ENCODE measurements at regions not wholly inside any gene's neighbourhood (a gene's known extent, or its start where the extent isn't known, plus 50 kb on each side); places are given as distances from the start of the nearest gene placed in this dataset.

DNA sequence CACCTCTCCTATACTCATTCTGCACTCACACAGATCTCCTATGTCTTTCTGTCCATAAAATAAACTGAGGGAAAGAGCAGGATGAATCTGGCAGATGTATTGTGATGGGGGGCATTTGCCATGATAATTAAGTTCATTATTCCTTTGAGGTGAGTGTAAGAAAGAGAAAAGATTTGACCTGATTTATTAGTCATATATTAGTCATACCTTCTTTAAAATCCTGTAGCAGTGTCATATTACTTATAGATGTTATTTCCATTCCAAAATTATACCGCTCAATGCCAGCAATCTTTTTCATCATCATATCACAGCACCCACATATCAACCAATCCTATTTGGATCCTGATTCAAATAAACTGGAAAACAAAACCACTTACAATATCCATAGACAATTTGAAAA lies 733.3 kb upstream of the SLC35B3 start:
- TF ChIP-seq POLR2A (IDR thresholded peaks at IDR 0.05), result no peak
- TF ChIP-seq, protein P1, sequence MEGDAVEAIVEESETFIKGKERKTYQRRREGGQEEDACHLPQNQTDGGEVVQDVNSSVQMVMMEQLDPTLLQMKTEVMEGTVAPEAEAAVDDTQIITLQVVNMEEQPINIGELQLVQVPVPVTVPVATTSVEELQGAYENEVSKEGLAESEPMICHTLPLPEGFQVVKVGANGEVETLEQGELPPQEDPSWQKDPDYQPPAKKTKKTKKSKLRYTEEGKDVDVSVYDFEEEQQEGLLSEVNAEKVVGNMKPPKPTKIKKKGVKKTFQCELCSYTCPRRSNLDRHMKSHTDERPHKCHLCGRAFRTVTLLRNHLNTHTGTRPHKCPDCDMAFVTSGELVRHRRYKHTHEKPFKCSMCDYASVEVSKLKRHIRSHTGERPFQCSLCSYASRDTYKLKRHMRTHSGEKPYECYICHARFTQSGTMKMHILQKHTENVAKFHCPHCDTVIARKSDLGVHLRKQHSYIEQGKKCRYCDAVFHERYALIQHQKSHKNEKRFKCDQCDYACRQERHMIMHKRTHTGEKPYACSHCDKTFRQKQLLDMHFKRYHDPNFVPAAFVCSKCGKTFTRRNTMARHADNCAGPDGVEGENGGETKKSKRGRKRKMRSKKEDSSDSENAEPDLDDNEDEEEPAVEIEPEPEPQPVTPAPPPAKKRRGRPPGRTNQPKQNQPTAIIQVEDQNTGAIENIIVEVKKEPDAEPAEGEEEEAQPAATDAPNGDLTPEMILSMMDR (IDR thresholded peaks at IDR 0.05), result no peak

Data from uterus (tissue), 2 donors.